Small intestine (tissue), 7 donors: ENCODE measurements at regions not wholly inside any gene's neighbourhood (a gene's known extent, or its start where the extent isn't known, plus 50 kb on each side); places are given as distances from the start of the nearest gene placed in this dataset.
A peak's percentile ranks its signal among the peaks of the same experiment; 100 is the strongest.
"Not testable (repeated sequence)": the region's sequence is repeated elsewhere in the genome, so short reads cannot be mapped to it uniquely, and the experiment has no call there.

Experiments
- DNase-seq, 2 donors: peaks; one replicate each; pipeline versions ENCODE4 v3.0.0 to v3.0.0-alpha.2; 2013
- FAIRE-seq: peaks from 2 replicates; lab custom pipeline; 2012; peaks lifted over from hg19 to GRCh38; lab: Jason Lieb, UNC
- H3K27ac ChIP-seq, 3 donors: one replicate each; pipeline ENCODE4 v1.5.1; 2013; ENCODE audit warnings: low read length in 2 of 3, mild to moderate bottlenecking in 2 of 3, control low read depth in 1 of 3, inconsistent platforms in 1 of 3, low read depth in 1 of 3, moderate library complexity in 1 of 3
- H3K27me3 ChIP-seq, 3 donors: one replicate each; pipeline ENCODE4 v1.6.1; 2013; ENCODE audit warnings: low read length in 3 of 3, inconsistent platforms in 1 of 3; ENCODE audit not compliant: control insufficient read depth in 3 of 3, insufficient read depth in 3 of 3
- H3K36me3 ChIP-seq, 3 donors: one replicate each; pipeline ENCODE4 v1.6.1; 2013; ENCODE audit warnings: low read length in 3 of 3, inconsistent platforms in 1 of 3, low read depth in 1 of 3, mild to moderate bottlenecking in 1 of 3, moderate library complexity in 1 of 3; ENCODE audit not compliant: control insufficient read depth in 3 of 3, insufficient read depth in 2 of 3
- H3K4me1 ChIP-seq, 3 donors: one replicate each; pipeline ENCODE4 v1.6.1; 2013; ENCODE audit warnings: low read length in 2 of 3, inconsistent platforms in 1 of 3, low read depth in 1 of 3, mild to moderate bottlenecking in 1 of 3, moderate library complexity in 1 of 3; ENCODE audit not compliant: control insufficient read depth in 3 of 3, insufficient read depth in 2 of 3
- H3K4me3 ChIP-seq, 3 donors: one replicate each; pipeline ENCODE4 v1.5.1; 2013; ENCODE audit warnings: low read length in 3 of 3, control low read depth in 1 of 3, inconsistent platforms in 1 of 3, low read depth in 1 of 3, mild to moderate bottlenecking in 1 of 3, moderate library complexity in 1 of 3
- H3K9me3 ChIP-seq, 2 donors: one replicate each; pipeline ENCODE4 v1.6.1; 2013; ENCODE audit warnings: low read depth in 1 of 2, low read length in 1 of 2; ENCODE audit not compliant: control insufficient read depth in 2 of 2, insufficient read depth in 1 of 2
- WGBS, 3 donors: extraction: QIAGEN DNeasy Blood & Tissue Kit; methylation state at CpG; one replicate each; pipeline ENCODE4 v1.1.7; 2013; 5-methylcytosine and 5-hydroxymethylcytosine counted together
- donor health status: healthy with polysubstance abuse.
- donor health status: control.
- donor health status: control.
- donor health status: Bipolar disorder and iron deficiency.
- donor health status: healthy.

DNA sequence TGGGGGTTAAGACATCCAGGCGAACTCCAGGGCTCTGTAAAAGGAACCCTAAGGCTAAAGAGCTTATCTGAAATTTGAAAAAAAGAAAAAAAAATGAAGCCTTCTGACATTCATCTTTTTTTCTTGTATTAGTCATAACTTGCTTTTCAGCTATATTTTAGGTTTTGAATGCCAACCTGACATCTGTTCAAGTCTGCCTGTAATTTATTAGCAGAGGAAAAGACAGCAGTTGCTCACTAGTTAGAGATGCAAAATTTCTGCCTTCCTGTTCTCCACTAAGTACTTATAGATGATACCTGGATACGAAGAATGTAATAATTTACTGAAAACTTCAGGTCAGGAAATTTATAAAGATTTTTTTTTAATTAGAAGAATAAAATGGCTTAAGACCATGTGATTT, 68.7 kb upstream of the ARL17B start:
- not testable (repeated sequence) for DNase-seq, H3K4me1 ChIP-seq, H3K36me3 ChIP-seq, H3K4me3 ChIP-seq, H3K27ac ChIP-seq, H3K9me3 ChIP-seq, H3K27me3 ChIP-seq
- no CpG with 5 or more reads among the region's 2 CpGs for WGBS, 3 donors
- peak; percentile 41 for FAIRE-seq

DNA sequence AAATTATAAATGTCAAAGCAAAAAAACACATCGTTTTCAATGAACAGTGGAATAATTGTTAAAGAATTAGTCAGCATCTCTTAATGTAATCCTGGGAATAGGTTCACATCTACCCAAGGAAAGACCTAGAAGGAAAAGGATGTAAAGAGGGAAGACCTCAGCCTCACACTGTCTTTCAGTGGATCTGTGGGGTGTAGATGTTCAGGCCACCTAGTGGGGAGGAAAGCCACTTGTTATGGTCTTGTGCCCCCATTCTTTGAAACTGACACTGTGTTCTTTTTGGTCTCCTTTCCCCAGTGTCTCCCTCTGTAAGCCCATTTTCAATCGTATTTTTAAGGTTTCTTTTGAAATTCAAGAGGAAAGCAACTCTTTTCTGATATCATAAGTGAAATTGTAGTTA, 68.1 kb upstream of the ARL17B start:
- FAIRE-seq, DNase-seq, H3K4me1 ChIP-seq, H3K4me3 ChIP-seq, H3K27me3 ChIP-seq, H3K36me3 ChIP-seq, H3K9me3 ChIP-seq, H3K27ac ChIP-seq: not testable (repeated sequence)
- WGBS, 3 donors, result no CpG with 5 or more reads among the region's 2 CpGs

DNA sequence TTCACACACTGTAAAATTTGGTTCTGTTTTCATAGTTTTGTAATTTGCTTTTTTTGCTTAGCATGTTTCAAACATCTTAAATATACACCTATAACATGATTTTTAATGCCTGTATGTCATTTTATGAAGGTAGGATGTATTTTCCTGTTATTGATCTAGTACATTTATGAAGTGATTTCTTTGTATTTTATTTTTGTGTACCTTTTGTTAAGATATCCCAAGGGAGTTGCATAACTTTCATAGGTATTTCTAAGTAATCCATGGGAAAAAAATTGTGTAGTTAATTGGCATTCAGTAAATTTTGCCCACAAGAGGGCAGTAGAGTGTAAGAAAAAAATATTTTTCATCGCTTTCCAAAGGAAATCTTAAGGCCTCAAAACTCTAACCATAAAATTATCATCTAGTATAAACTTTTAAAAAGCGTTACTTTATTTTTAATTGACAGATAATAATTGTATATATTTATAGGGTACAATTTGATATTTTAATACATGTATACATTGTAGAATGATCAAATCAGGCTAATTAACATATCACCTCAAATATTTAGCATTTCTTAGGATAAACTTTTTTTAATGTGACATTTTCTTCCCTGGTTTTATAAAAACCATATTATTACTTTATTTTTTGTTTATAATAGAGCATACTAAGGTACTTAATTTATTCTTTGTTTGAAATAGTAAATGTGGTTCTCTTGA, 62.8 kb upstream of the ARL17B start:
- FAIRE-seq, result peak; percentile 99
- H3K9me3 ChIP-seq, H3K27ac ChIP-seq, H3K36me3 ChIP-seq, DNase-seq, H3K4me3 ChIP-seq, H3K4me1 ChIP-seq, H3K27me3 ChIP-seq: not testable (repeated sequence)
- no CpG with 5 or more reads among the region's 2 CpGs for WGBS, 3 donors

DNA sequence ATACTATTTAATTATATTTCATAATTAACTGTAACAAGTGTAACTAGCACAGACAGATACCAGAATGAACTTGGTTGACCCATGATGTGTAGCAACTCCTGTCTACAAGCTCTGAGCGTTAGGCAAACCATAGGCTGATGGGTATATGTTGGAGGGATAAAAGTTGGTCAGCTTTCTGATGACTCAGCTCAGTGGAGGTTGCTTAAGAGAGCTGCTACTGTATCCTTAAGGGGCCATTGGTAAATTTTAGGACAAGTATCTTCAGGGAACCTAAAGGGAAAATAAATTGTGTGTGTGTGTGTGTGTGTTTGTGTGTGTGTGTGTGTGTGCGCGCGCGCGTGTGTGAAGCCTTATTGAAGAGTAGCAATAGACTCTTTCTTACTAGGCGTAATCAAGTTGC, 56.3 kb upstream of the ARL17B start:
- not testable (repeated sequence) for H3K9me3 ChIP-seq, FAIRE-seq, H3K27ac ChIP-seq, H3K27me3 ChIP-seq, H3K36me3 ChIP-seq, H3K4me3 ChIP-seq, H3K4me1 ChIP-seq
- peak in 1 of 2 donors; percentile 0 for DNase-seq
- WGBS, 3 donors, result 94 to 100% methylated on average over 1 to 7 of the region's 7 CpGs; no CpG with 5 or more reads in 1 of the 3 donors

DNA sequence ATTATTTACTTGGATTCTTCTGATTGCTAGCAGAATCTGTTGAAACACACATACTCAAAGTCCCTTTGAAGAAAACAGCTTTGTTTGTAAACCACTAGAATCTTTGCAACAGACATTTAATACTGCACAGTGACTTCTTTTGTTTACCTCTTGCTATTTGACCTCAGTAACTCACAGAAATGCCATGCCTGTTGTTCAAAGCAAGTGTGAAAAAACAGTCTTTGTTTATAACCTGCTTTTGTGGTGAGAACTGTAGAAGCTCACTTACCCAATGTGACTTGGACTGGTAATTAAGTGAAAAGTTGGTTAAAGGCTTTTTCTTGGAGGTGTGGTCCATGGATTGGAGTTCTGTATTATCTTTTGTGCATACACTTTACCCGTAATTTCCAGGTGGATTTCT, 55.7 kb upstream of the ARL17B start:
- not testable (repeated sequence) for H3K4me3 ChIP-seq, H3K9me3 ChIP-seq, H3K4me1 ChIP-seq, H3K27ac ChIP-seq, H3K36me3 ChIP-seq, FAIRE-seq, DNase-seq, H3K27me3 ChIP-seq
- WGBS, 3 donors, result 81% methylated on average over 1 of the region's 1 CpG; no CpG with 5 or more reads in 2 of the 3 donors

DNA sequence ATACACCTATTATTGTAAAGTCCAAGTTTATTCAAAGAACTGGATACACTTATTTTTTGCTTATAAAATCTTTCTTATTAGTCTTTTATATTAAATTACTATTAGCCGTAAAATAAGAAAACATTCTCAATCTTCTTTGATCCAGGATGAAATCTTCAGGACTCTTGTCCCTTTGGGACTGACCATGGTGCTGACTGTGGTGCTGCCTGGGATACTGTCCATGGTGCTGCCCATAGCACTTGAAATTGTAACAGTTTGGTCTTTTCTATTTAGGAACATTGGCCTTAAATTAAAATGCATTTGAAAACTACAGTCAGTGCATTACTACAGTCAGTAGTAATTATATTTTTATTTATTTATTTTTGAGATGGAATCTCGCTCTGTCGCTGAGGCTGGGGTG, 53.0 kb upstream of the ARL17B start:
- not testable (repeated sequence) for H3K27me3 ChIP-seq, H3K4me3 ChIP-seq, H3K27ac ChIP-seq, H3K9me3 ChIP-seq, H3K4me1 ChIP-seq, DNase-seq, H3K36me3 ChIP-seq, FAIRE-seq
- WGBS, 3 donors, result no CpG with 5 or more reads among the region's 3 CpGs

DNA sequence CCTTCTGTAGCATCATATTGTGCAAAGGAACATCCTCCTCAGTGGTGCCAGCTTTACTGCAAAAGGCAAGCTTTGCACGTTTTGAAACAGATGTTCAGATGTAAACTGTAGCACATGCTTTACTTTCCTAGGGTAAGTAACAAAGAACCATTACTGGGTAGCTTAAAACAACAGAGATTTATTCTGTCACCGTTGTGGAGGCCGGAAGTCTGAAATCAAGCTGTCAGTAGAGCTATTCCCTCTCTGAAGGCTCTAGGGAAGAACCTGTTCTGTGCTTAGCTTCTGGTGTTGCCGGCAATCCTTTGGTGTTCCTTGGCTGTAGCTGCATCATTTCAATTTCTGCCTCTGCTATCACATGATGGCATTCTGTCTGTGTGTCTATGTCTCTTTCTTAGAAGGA, 50.6 kb upstream of the ARL17B start:
- WGBS, 3 donors, result 74 to 98% (median 96%) methylated on average over 2 to 3 of the region's 4 CpGs
- H3K36me3 ChIP-seq, H3K9me3 ChIP-seq, H3K4me3 ChIP-seq, H3K4me1 ChIP-seq, H3K27me3 ChIP-seq, H3K27ac ChIP-seq, FAIRE-seq, DNase-seq: not testable (repeated sequence)

DNA sequence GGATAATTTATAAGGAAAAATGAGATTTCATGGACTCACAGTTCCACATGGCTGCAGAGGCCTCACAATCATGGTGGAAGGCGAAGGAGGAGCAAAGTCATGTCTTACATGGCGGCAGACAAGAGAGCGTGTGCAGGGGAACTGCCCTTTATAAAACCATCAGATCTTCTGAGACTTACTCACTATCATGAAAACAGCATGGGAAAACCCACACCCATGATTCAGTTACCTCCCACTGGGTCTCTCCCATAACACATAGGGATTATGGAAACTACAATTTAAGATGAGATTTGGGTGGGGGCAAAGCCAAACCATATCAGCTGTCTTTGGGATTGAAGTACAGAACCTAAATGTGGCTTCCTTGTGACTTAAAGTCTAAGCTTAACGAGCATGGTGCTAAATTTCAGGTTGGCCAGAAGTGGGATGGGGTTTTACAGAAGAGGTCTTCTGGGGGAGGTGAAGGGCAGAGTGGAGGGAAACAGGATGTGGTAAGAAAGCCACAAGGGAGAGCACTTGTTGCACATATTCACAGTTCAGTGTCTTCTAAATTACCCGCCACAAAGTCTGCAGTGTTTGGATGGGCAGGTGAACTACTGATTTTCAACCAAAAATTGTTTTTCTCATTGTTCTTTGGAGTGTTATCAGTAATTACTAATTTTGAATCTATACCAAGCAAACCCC, 49.7 kb upstream of the ARL17B start:
- H3K4me1 ChIP-seq, H3K27ac ChIP-seq, H3K9me3 ChIP-seq, DNase-seq, FAIRE-seq, H3K4me3 ChIP-seq, H3K27me3 ChIP-seq, H3K36me3 ChIP-seq: not testable (repeated sequence)
- WGBS, 3 donors, result no CpG with 5 or more reads among the region's 5 CpGs
